ENCODE measurements at regions not wholly inside any gene's neighbourhood (a gene's known extent, or its start where the extent isn't known, plus 50 kb on each side); places are given as distances from the start of the nearest gene placed in this dataset.
"Not testable (repeated sequence)": the region's sequence is repeated elsewhere in the genome, so short reads cannot be mapped to it uniquely, and the experiment has no call there.

DNA sequence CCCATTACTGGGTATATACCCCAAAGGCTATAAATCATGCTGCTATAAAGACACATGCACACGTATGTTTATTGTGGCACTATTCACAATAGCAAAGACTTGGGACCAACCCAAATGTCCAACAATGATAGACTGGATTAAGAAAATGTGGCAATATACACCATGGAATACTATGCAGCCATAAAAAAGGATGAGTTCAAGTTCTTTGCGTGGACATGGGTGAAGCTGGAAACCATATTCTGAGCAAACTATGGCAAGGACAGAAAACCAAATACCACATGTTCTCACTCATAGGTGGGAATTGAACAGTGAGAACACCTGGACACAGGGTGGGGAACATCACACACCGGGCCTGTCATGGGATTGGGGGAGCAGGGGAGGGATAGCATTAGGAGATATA is 54.4 kb upstream of the MUCL1 start:
- DNase-seq: not testable (repeated sequence)

DNA sequence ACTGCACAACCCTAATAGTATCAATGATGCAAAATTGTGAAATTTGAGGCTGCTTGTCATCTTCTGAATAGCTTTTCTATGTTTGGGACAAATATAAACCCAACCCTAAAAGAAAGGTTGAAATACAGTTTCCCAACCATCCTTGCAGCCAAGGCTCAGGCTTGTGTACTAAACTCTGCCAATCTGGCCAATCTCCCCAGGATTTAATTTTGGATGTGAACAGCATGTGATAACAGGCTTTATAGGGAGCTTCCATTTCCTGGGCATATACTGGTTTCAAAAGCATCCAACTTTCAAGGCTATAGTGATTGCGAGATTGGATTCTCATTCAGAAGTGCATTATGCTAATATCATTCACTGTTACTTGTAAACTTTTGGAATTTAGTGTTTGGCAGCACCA is 55.7 kb upstream of the MUCL1 start:
- no peak for DNase-seq

DNA sequence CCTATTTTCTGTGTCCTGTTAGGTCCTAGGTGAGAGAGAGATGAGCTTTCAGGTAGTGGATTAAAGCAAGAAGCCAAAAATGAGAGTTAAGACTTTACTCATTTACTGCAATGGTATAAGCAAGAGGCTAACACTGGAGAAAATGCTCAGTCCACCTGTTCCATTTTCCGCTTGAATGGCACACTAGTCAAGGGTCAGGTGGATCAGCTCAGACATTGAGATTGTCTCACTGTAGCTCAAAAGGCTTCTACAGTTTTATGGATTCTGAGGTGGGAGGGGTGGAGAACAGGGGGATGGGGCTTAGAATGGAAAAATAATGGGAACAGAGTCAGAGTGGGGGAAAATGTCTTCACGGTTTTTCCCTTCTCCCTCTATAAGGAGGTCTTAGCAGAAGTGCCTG is 57.3 kb upstream of the MUCL1 start:
- DNase-seq: no peak

DNA sequence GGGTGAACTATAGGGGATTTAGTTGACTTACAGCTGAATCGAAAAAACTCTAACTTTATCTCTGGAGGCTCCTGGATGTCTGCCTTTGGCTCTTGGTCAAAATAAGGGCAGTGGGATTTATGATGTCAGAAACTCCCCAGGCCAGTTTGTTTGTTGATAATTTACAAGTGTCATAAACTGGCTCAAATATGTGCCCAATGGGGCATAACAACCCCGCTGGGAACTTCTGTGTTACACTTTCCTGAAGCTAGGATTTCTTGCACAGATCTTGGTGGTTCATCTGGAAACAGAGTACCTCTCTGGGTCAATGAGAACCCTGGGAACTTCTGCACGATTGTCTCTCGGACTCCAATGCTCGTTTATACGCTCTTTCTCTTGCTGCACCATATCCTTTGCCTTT is 58.7 kb upstream of the MUCL1 start:
- DNase-seq: no peak

DNA sequence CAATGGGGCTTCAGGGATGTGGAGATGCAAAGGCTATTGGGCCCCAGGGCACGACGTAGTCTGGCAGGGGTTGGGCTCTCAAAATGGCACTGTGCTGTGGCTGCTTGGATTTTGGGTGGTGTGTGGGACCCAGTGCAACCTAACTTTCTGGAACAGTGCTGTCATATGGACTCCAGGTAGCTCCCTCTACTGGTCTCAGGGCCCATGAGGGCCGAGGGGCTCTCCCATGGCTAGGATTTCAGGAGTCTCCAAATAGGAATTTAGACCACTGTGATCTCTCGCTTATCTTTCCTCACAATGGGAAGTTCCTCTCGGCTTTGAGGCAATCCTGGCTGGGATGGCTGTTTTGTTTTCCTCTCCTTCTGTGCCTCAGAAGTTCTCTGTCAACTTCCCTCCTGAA is 68.2 kb upstream of the MUCL1 start:
- no peak for DNase-seq

DNA sequence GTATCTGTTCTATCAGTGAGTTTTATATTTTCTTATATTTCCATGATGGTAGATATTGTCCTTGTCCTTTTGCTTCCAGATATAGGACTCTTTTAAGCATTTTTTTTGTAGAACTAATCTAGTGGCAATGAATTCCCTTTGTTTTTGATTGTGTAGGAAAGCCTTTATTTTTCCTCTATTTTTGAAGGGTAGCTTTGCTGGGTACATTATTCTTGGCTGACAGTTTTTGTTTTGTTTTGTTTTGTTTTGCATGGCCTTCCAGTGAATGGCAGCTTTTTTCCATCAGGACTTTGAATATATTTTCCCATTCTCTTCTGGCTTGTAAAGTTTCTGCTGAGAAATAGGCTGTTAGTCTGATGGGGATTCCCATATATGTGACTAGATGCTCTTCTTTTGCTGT is 70.2 kb upstream of the MUCL1 start:
- no peak for DNase-seq

DNA sequence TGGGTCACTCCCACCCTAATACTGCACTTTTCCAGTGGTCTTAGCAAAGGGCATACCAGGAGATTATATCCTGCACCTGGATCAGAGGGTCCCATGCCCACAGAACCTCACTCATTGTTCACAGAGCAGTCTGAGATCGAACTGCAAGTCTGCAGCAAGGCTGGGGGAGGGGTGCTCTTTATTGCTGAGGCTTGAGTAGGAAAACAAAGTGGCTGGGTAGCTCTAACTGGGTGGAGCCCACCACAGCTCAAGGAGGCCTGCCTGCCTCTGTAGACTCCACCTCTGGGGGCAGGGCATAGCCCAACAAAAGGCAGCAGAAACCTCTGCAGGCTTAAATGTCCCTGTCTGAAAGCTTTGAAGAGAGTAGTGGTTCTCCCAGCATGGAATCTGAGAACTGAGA is 77.3 kb upstream of the MUCL1 start:
- not testable (repeated sequence) for DNase-seq

DNA sequence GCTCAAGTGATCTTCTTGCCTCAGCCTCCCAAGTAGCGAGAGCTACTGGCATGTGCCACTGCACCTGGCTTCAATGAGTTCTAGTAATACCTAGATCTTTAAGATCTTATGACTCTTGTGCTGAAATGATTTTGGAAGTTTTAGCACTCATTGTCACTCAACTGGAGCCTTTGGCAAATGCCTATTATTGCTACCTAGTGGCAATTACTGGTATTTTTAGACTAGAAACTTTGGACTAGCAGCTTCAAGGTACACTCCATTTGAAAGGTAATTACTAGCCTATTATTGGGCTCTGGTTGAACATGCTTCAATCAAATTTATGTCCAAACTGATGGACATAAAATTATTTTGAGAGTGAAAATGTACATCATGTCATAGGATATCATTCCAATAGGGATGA is 80.7 kb upstream of the MUCL1 start:
- DNase-seq: no peak

DNA sequence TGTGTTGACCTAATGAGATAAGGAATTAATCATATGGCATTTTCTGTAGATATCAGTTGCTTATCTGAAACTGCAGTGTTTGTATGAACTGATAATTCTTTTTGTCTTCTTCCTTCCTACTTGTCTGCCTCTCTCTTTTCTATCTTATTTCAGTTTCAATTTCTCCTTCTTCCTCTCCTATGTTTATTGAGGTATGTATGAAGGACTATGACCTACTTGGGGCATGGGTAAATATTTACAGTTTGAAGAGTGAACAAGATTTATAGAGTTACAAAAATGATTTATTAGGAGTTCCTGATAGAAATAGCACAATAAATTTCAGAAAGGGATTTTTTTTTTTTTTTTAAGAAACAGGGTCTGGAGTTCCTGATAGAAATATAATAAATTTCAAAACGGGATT is 88.7 kb upstream of the MUCL1 start:
- DNase-seq: no peak

DNA sequence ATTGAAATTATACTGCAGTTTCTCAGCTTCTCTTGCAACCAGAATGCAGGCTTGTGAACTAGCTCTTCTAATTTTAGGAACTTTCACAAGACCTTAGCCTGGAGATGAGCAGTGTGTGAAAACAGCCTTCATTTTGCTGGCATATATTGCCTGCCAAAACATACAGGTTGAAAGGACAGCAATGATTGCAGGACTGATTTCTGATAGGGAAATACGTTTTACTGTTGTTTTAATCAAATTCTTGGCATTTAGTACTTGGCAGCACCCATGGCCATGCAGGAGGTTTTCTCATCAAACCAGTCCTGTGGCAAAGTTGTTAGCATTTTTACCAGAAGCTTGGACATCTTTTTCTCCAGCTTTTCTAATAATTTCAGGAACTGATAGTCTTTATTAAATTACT is 91.9 kb upstream of the MUCL1 start:
- no peak for DNase-seq

DNA sequence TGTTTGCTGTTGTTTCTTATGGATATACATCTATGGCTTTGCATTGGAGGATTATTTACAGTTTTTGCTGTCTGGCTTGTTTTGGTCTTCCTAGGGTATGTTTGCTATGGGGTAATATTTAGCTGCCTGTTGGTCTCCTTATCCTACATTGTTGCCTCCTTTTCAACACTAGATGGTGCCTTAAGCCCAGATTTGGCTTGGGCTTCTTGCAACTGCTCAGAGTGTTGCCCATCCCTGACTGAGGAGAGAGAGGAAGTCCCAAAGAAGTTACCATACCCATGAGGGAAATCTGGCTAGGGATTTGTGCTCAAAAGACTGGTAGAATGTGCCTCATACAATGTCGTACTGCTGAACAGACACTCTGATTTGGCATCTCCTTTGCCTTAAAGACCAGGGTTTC is 94.6 kb upstream of the MUCL1 start:
- DNase-seq: no peak

DNA sequence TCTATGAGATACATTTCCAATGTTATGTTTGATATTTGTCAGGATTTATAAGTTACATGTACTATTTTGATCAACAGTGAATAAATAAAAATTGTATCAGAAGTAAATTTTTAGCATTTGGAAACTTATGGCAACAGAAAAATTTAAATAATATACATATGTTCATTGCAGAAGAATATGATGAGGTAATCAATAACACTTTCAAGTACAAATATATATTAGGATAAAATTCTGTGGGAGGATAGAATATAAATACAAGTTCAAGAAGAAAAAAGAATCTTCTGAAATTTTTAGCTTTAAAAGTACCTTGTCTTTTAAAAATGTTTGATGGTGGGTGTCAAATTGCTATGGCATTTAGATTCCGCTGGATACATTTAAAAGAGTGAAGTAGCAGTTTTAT is 102.8 kb upstream of the MUCL1 start:
- DNase-seq: no peak

DNA sequence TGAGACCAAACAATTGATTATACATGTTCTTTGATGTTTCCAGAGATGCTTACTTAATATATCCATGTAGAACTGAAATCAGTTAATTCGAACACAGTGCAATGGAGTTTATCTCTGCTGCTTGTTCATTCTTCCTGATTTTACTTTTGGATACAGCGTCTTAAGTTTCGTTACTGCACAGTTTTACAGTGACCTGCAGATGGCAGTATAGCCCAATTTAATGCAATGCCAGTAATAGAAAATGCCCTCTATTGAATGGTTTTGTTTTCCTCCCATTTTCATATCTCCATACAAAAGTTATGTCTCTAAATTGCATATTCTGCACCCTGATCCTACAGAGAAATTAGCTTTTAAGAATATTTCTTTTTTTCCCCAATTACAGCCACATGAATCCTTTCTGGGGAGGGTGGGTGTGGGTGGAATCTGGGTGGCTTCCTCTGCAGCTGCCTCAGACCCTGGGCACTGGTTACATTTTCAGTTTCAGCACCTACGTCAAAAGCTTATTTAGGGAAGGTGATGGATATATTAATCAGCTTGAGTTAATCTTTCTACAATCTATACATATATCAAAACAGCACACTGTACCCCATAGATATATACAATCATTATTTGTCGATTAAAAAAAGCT is 101.1 kb upstream of the DCD start:
- peak; percentile 5 for DNase-seq

DNA sequence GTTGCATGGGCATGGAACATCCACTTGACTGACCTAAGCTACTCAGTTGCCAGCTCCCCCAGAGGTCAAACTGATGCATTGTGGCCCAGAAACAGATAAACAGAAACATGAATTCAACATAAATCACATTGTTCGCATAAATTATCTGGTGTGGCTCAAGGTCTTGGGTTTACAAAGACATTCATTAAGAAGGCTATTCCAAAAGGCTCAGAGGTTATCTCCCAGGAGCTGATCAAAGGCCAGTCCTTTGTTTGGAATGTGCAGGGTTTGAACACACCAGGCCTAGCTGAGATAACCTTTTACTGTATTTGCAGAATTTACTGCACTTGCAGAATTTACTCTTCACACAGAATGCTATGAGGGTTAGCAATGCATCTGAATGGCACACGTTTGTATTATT is 96.4 kb upstream of the DCD start:
- no peak for DNase-seq

DNA sequence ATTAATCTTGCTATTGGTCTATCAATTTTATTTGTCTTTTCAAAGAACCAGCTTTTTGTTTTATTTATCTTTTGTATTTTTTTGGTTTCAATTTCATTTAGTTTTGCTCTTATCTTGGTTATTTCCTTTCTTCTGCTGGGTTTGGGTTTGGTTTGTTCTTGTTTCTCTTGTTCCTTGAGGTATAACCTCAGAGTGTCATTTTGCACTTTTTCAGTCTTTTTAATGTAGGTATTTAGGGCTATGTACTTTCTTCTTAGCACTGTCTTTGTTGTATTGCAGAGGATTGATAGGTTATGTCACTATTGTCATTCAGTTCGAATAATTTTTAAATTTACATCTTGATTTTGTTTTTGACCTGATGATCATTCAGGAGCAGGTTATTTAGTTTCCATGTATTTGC is 92.7 kb upstream of the DCD start:
- DNase-seq: no peak

DNA sequence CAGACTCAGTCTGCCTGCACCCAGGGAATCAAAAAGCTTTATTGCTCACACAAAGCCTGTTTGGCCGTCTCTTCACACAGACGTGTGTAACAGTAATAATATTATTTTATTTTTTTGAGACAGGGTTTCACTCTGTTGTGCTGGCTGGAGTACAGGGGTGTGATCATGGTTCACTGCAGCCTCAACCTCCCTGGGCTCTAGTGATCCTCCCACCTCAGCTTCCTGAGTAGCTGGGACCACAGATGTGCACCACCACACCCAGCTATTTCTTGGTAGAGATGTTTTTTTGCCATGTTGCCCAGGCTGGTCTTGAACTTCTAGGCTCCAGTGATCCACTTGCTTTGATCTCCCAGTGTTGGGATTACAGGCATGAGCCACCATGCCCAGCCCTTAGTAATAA is 88.4 kb upstream of the DCD start:
- DNase-seq: no peak

DNA sequence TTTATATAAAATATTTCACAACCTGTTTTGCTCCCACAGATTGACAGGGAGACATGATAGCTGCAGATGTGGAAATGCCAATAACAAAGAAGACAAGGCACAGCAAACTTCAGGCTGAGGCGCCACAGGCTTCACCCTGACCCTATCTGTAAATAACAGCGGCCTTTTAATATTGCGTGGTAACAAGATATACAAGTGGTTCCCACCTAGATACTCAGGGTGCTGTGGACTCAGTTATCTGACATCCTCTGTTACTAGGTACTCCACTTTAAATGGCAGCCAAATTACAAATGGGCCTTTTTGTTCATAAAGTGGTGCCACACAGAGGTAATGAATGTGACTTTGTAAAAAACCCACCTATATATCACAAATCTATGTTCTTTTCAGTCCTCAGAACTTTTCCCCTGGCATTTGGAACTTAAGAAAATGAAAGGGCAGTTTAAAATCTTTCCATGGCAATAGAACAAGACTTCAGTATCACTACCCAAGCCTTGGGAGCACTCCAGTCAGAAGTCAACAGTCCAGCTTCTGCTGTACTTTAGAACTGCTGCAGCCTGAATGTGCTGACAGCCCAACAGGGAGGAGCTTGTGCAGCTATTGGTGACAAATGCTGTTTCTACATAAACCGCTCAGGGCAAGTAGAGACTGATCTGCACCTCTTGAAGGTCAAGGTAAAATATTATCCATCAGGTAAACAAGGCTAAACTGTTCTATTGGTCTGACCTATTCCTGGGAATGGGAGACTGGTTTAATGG is 86.2 kb upstream of the DCD start:
- DNase-seq: no peak

DNA sequence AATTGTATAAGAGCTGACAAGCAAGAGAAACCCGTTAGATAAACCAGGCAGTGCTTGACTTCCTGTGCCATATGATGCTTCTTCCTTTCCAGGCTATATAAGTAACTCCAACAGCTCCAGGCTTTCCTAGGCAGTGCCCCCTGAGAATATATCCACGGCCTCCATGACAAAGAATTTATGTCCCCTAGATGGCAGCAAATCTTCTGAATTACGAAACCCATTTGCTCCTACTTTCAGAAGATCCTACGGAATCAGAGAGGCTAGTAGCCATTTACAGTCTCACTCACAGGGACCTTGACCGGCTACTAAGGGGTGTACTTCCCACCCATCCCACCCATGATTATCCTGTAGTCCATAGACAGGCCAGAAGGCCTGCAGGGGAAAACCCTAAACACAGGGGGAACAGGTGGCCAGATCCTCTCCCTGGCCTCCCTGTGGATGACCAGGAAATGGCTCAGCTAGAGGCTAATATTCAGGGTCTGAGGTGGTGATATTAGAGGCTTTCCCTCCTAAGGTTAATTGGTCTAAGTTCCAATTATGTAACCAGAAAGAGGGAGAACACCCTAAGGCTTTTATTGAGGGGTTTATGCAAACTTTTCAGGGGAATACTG is 77.2 kb upstream of the DCD start:
- DNase-seq: no peak

DNA sequence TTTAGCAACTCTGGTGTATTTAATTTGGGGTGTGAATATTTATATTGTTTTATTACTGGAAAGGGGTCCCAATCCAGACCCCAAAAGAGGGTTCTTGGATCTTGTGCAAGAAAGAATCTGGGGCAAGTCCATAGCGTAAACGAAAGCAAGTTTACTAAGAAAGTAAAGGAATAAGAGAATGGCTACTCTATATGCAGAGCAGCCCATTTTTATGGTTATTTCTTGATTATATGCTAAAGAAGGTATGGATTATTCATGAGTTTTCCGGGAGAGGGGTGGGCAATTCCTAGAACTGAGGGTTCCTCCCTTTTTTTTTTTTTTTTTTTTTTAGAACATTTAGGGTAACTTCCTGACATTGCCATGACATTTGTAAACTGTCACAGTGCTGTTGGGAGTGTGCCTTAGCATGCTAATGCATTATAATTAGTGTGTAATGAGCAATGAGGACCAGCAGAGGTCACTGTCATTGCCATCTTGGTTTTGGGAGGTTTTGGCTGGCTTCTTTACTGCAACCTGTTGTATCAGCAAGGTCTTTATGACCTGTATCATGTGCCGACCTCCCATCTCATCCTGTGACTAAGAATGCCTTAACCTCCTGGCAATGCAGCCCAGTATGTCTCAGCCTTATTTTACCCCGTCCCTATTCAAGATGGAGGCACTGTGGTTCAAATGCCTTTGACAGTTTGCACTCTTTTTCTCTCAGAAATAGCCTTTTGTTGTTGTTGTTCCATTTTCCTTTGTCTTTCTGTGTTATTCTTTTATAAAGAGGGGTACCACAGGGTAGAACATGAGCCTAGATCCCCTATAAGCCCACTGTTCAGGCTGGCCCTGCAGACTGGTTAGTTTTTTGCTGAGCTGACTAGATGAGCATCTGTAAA is 75.5 kb upstream of the DCD start:
- DNase-seq: no peak

DNA sequence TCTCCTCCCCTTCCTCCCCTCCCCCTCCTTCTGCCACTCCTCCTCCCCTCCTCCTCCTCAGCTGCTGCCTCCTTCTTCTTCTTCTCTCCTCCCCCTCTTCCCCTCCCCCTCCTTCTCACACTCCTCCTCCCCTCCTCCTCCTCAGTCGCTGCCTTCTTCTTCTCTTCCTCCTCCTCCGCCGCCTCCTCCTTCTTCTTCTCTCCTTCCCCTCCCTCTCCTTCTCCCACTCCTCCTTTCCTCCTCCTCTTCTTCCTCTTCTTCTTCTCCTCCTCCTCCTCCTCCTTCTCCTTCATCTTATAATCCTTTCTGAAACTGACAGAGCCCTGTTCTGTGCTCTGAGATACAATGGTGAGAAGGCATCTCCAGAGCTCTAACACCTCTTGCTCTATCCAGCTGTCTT is 73.1 kb upstream of the DCD start:
- DNase-seq: no peak

DNA sequence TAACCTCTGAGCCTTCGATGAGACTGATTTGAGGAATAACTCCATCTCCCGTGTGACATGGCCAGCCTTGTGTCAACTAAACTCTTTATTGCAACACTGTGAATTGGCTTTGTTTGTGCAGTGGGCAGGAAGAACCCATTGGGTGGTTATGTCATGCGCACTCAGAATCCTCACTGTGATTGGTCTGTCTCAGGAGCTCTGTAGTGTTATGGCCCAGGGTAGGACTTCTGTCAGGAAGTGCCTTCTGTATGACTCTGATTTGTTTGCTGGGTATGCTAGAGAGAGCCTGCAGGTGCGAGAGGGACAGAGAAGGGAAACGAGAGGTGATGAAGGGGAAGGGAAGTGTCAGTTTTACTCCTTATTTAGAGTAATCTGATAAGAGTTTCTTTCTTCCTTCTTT is 71.5 kb upstream of the DCD start:
- DNase-seq: no peak

DNA sequence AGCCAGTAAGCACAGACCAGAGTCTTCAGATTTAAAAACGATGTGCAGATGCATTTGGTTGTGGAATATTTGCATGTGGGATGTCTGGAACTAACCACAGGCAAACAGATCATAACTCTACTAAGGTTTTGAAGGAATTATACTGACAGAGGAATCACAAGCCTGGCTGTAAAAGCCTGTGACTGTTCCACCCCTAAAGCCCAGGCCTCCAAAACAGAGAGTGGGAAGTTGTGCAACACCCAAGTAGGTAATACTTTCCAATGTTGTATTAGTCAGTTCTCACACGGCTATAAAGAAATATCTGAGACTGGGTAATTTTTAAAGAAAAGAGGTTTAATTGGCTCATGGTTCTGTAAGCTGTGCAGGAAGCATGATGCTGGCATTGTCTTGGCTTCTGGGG is 68.1 kb upstream of the DCD start:
- DNase-seq: no peak

DNA sequence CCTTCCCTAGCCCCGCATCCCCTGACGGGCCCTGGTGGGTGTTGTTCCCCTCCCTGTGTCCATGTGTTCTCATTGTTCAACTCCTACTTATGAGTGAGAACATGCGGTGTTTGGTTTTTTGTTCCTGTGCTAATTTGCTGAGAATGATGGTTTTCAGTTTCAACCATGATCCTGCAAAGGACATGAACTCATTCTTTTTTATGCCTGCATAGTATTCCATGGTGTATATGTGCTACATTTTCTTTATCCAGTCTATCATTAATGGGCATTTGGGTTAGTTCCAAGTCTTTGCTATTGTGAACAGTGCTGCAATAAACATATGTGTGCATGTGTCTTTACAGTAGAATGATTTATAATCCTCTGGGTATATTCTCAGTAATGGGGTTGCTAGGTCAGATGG is 65.7 kb upstream of the DCD start:
- DNase-seq: not testable (repeated sequence)

DNA sequence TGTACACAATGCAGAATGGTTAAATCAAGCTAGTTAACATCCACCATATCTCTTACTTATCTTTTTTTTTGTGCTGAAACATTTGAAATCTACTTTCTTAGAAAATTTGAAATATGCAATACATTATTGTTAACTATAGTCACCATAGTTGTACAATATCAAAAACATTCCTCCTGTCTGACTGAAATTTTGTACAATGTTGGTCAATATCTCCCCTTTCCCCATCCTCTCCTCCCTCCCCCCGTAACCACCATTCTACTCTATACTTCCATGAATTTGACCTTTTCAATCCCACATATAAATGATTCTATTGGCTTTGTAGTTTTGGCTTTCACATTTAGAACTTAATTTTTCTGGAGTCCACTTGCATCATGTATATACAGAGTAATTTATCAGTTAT is 63.5 kb upstream of the DCD start:
- no peak for DNase-seq
